ENCODE measurements at regions not wholly inside any gene's neighbourhood (a gene's known extent, or its start where the extent isn't known, plus 50 kb on each side); places are given as distances from the start of the nearest gene placed in this dataset.

GRCh38 chr2:134109246-134109645 lies 144.6 kb upstream of the MGAT5 start:
- no peak overlapping the region for H3K4me3 ChIP-seq (ENCODE audit: low read depth, low read length)
- TF ChIP-seq POLR2A (IDR thresholded peaks at IDR 0.05; ENCODE audit: extremely low read depth, insufficient read length) (no peak), CTCF (IDR thresholded peaks at IDR 0.05; ENCODE audit: low read depth, low read length) (no peak), MAX (IDR thresholded peaks at IDR 0.05; ENCODE audit: low read depth, low read length) (no peak), MYC (IDR thresholded peaks at IDR 0.05; ENCODE audit: low read depth, low read length) (no peak)
- DNase-seq (ENCODE audit: low read depth) = no peak

GRCh38 chr2:134109725-134110124 lies 144.1 kb upstream of the MGAT5 start:
- no peak for TF ChIP-seq CTCF (IDR thresholded peaks at IDR 0.05; ENCODE audit: low read depth, low read length)
- TF ChIP-seq MYC (IDR thresholded peaks at IDR 0.05; ENCODE audit: low read depth, low read length) = no peak
- H3K4me3 ChIP-seq (ENCODE audit: low read depth, low read length) = no peak overlapping the region
- no peak for DNase-seq (ENCODE audit: low read depth)

- TF ChIP-seq CTCF (IDR thresholded peaks at IDR 0.05; ENCODE audit: low read depth, low read length) = no peak
- TF ChIP-seq MAX (IDR thresholded peaks at IDR 0.05; ENCODE audit: low read depth, low read length) = no peak
- no peak for TF ChIP-seq MYC (IDR thresholded peaks at IDR 0.05; ENCODE audit: low read depth, low read length)
- TF ChIP-seq POLR2A (IDR thresholded peaks at IDR 0.05; ENCODE audit: extremely low read depth, insufficient read length) = no peak
- H3K4me3 ChIP-seq (ENCODE audit: low read depth, low read length) = no peak overlapping the region
- no peak for DNase-seq (ENCODE audit: low read depth)
Measured at GRCh38 chr2:134110532-134110931, 143.3 kb upstream of the MGAT5 start.

- DNase-seq (ENCODE audit: low read depth) = no peak
- H3K4me3 ChIP-seq (ENCODE audit: low read depth, low read length) = no peak overlapping the region
- TF ChIP-seq MAX (IDR thresholded peaks at IDR 0.05; ENCODE audit: low read depth, low read length) (no peak), CTCF (IDR thresholded peaks at IDR 0.05; ENCODE audit: low read depth, low read length) (no peak), POLR2A (IDR thresholded peaks at IDR 0.05; ENCODE audit: extremely low read depth, insufficient read length) (no peak), MYC (IDR thresholded peaks at IDR 0.05; ENCODE audit: low read depth, low read length) (no peak)
Measured at GRCh38 chr2:134117676-134118075, 136.2 kb upstream of the MGAT5 start.

GRCh38 chr2:134118279-134119116 lies 135.4 kb upstream of the MGAT5 start:
- H3K4me3 ChIP-seq (ENCODE audit: low read depth, low read length) = no peak overlapping the region
- TF ChIP-seq POLR2A (IDR thresholded peaks at IDR 0.05; ENCODE audit: extremely low read depth, insufficient read length) (no peak), MYC (IDR thresholded peaks at IDR 0.05; ENCODE audit: low read depth, low read length) (no peak), MAX (IDR thresholded peaks at IDR 0.05; ENCODE audit: low read depth, low read length) (peak; percentile 22; the same call in 1 of the 2 replicates), CTCF (IDR thresholded peaks at IDR 0.05; ENCODE audit: low read depth, low read length) (peak; percentile 82)
- peak; percentile 94 for DNase-seq (ENCODE audit: low read depth)

All from NB4 (cell line).